ENCODE measurements at regions not wholly inside any gene's neighbourhood (a gene's known extent, or its start where the extent isn't known, plus 50 kb on each side); places are given as distances from the start of the nearest gene placed in this dataset.
"Not testable (repeated sequence)": the region's sequence is repeated elsewhere in the genome, so short reads cannot be mapped to it uniquely, and the experiment has no call there.

DNA sequence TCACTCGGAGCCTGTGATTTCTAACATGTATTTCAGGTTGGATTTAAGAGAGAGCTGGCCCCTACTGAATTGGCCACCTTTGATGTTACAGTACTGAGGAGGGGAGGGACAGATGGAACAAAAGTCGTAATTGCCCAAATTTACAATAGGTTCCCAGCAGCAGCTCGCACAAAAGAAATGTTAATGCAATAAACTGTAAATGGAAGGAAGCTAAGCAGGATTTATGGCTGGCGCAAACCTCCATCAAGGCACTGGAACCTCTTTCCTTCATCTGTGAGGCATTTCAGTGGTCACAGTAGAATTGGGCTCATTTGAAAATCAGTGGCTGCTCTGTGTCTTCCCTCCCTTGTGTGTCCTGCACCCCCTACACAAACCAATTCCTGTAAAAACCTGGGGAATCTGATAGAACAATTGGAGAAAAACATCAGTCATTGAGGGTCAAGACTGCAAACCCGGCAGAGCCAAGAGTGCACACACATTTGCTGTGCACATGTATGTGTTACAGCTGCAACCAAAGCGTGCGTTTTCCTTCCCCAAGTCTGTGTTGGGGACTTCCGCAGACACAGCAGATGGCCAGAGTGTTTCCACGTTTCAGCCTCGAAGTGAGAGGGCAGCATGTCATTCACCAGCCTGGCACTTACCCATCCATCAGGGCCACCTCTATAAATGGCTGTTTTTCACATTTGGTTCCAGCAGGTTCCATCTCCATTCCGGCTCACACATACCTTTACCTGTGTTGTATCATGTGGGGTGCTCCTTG is 192.8 kb downstream of the TM9SF2 start:
- no peak for DNase-seq

DNA sequence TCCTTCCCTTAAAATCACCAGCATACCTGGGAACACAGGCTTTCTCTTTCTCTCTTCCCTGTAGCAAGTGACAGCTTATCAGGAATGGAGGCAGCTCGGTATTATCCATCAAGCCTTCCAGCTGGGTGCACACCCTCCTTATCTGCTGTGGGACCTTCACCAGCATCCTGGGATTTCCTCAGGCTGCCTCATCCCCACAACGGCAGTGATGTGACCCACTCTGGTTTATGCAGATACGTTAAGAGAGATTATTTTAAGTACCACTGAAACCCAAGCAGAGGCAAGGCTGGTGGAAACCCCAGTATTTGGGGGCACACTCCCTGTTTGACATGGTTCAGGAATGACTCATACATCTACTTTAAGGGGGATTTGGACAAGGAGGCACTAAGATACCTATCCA is 192.1 kb downstream of the TM9SF2 start:
- no peak for DNase-seq

GRCh38 chr13:99692854-99693253 is 191.6 kb downstream of the TM9SF2 start:
- no peak for DNase-seq

DNA sequence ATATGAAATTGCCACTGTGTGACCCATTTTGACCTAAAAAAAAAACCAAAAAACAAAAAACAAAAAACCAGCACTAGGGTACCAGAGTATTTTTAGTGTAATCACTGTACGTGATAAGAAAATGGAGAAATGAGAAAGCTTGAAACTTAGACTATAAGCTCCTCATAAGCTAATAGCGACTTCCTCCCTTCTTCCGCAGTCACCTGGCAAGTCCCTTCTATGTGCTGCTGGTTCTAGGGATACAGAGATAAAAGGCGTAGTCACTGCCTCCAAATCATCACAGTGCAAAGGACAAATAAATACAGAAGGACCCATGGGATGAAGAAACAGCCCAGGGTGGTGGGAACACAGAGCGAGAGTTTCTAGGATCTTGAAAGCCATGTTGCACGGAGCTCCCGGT is 190.3 kb downstream of the TM9SF2 start:
- DNase-seq, result no peak

- DNase-seq, result peak; percentile 56
These were observed 189.3 kb downstream of the TM9SF2 start for GRCh38 chr13:99690426-99691174.

- DNase-seq, result no peak
These were observed 188.7 kb downstream of the TM9SF2 start for GRCh38 chr13:99689955-99690354.

DNA sequence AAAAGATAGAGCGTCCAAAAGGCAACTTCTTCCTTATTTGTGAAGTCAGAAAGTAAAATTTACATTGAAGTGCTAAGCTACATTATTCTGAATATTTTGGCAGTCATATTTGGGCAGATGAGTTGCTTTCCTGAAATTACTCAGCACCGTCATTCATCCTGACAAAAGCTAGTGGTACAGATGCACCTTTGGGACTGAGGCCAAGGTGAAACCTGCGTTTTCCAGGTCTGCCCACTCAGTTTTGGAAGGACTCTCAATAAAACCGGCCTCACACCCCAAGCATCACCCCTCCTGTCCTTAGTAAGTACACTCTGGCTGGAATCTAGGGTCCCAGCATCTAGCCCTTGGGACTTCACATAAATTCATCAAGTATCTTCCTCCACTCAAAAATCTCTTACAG is 187.5 kb downstream of the TM9SF2 start:
- DNase-seq, result no peak

- no peak for DNase-seq
These were observed 186.6 kb downstream of the TM9SF2 start for GRCh38 chr13:99687723-99688397.

DNA sequence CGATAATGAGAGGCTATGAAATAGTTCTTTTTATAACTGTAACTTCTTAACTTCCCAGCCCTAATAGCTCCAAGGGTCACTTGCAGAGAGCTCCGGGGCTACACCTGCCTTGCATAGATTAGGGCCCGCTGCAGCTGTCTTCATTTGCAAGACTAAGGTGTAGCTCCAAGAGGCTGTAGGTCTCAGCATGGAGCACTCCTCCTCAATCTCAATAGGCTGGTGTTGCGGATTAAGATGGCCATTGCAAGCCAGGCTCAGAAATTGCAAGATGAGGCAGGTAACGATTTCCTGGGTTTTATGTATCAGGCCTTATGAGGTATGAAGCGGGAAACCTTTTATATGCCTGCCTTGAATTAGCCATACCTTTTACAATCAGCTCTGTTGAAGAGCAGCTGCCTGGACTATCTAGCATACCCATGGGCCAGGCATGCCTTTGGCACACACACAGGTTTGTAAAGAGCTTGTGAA is 185.7 kb downstream of the TM9SF2 start:
- DNase-seq, result no peak

- no peak for DNase-seq
These were observed 184.9 kb downstream of the TM9SF2 start for GRCh38 chr13:99686157-99686572.

DNA sequence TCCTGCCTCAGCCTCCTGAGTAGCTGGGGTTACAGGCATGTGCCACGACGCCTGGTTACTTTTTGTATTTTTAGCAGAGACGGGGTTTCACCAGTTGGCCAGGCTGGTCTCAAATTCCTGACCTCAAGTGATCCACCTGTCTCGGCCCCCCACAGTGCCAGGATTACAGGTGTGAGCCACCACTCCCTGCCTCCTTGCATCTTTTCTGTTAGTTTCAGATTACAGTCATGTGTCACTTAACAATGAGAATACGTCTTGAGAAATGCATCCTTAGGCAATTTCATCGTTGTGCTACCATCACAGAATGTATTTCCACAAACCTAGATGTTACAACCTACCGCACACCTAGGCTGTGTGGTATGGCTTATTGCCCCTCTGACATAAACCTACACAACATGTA is 180.4 kb downstream of the TM9SF2 start:
- no peak for DNase-seq

DNA sequence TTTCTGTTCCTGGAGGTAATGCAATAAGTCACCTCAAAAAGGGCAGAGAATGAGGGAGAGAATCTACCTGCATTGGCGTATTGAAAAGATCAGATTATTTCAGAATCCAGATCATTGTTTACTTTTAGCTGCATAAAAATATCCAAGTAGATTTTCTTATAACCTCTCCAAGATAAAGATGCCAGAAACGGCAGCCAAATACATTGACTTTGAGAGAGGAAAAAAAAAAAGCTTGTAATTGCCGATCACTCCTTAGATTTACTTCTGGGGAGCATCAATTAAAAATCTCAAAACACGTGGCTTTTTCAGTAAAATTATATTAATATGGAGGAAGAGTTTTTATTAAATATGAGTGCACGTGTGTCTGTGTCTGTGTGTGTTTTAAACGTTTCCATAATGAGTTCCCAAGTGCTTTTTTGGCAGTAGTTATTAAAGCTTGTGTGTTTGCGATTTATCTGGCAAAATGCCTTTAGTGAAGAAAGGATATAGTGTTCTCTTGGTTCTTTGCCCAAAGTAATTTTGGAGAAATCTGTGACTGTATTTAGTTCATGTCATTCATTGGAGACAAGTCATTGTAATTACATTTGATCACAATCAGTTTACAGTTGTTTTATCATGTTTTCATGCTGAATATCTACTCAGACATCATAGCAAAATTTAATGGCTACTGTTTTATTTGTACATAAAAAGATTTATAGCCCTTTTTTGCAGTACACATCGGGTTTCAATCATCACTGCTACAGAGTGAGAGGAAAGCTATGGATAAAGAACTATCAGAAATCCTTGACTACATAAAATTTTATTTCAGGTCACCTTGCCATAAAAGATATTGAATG is 176.1 kb downstream of the TM9SF2 start:
- peak; percentile 36 for DNase-seq

DNA sequence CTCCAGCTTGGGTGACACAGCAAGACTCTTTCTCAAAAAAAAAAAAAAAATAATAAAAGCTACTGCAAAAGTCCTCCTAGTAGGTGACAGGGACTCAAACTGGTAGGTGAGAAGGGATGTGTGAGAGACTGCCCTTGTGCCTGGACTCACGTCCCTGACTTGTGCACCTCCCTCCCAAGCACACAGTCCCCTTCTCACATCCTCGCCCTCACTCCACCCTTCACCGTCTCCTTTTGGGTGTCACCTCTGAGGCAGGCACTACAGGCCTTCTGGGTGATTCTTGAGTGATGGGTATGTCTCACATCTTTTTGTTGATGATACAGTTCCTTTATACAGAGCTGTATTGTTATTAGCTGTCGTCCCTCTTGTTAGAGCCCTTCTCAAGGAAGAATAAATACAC is 170.5 kb downstream of the TM9SF2 start:
- DNase-seq, result no peak

DNA sequence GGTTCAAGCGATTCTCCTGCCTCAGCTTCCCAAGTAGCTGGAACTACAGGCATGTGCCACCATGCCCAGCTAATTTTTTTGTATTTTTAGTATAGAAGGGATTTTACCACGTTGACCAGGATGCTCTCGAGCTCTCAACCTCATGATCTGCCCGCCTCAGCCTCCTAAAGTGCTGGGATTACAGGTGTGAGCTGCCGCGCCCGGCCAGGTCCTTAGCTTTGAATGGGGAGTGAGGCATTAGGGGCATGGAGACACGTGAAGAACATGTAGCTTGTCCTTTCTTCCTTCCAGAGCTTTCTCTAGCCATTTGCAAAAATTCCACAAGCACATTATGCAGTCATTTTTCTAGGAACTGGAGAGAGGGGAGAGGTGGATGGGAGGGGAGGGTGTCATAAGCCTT is 167.8 kb downstream of the TM9SF2 start:
- not testable (repeated sequence) for DNase-seq

- no peak for DNase-seq
These were observed 165.0 kb downstream of the TM9SF2 start for GRCh38 chr13:99666146-99666805.

DNA sequence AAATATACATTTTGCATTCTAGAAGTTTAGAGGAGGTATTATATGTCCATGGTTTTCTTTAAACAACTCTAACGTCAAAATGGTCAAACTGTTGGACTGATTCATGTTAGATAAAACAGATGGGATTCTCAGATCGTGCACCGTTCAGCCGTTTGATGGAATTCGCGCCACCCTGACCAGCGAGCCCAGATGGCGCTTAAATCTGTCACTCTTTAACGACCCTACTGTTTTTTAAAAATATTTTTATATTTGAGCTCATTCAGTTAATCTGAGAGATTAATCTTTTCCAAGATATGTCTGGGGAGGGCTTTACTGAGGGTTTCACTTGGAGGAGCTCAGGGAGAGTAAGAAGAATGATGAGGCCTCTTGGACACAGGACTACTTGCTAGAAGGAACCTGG is 164.4 kb downstream of the TM9SF2 start:
- no peak for DNase-seq

GRCh38 chr13:99663908-99664307 is 162.6 kb downstream of the TM9SF2 start:
- no peak for DNase-seq

DNA sequence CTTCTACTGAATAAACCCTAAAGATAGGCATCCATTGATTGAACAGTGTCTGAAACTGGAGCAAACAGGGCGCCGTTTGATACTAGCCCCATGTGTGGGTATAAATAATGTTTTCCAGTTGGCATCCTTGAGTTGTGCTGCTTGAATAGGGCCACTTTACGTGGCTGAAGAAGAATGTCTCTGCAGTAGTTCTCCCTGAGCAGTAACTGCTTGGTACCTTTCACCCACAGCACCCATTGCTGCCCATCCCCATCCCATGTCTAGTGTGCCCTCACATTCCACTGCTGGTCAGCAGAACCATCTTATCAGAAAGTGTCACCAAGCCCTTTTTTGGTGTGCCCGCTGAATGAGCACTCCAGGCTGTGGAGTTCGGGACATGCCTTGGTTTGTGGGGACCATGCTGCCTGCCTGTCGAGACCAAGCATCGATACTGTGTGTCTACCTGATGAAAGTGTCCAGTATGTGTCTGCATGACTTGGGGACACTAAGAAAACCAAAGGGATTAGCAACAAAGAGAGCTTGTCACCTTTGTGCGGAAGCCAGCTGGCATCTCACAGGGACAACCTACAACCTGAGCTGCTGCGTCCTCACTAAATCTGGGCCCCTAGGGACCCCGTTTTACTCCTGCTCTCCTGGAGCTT is 162.0 kb downstream of the TM9SF2 start:
- no peak for DNase-seq

- no peak for DNase-seq
These were observed 161.4 kb downstream of the TM9SF2 start for GRCh38 chr13:99662678-99663077.

DNA sequence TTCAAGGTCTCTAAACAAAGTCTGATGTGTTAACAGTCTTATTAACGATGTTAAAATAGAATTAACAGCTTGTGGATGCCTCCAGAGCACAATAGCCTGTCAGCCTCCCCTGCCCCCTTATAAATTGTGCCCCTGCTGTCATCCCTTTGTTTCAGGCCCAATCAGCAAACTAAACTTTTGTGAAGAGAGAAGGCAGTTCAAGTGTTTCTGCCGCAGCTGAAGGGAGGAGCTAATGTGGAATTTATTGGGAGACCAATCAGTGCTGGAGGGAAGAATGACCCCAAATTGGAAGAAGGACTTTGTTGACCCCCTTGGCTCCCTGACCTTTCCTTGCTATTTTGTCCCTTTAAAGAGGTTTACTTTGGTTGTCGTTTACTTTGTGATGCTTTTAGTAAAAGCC is 160.5 kb downstream of the TM9SF2 start:
- DNase-seq, result no peak

DNA sequence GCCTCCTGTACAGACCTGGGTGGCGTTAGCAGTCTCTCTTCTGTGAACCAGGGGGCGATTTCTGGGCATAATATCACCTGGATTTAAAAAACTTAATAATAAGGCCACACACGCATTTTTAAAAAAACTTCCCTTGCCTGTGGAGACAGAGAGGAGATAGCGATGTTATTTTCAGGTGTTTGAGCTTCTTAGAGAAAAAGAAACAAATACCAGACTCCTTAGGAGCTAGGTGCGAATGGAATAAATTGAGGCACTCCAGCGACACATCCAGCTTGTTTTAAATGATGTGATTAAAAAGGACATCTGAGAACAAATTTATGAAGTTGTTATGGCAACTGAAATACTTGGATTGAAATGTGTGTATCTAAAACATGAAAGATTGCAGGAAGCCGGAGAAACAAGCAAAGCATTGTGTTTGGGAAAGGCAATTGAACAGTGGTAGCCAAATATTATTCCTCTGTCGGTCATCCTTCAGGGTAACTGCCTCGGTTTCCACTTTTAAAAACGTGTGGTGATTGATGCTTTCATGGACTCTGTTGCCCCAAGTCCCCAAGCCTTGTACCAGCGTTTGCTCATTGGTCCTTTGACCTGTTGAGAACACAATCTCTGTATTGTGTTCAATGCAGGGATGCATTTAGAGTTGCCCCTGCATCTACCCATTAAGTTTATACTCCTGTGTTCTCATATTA is 158.7 kb downstream of the TM9SF2 start:
- no peak for DNase-seq
